Activated B cell treated with CpG ODN at 0.5 μM for 24 hours (primary cell): ENCODE measurements at regions not wholly inside any gene's neighbourhood (a gene's known extent, or its start where the extent isn't known, plus 50 kb on each side); places are given as distances from the start of the nearest gene placed in this dataset.
"Not testable (repeated sequence)": the region's sequence is repeated elsewhere in the genome, so short reads cannot be mapped to it uniquely, and the experiment has no call there.

Experiments
- ATAC-seq: fragments of 200-7000 bp; cut with Tn5 transposase; one replicate; pipeline ENCODE4 v1.10.0; 2021; ENCODE audit warnings: low read depth, mild to moderate bottlenecking, moderate library complexity
- CTCF ChIA-PET: fragments of 350-600 bp; sonication (Branson Sonifier 250); formaldehyde crosslinking; loops from one replicate; lab custom pipeline; 2021; ENCODE audit warnings: antibody characterized with exemption; lab: Charles Lee
- POLR2A ChIA-PET: fragments of 350-600 bp; sonication (Branson Sonifier 250); formaldehyde crosslinking; loops from one replicate; lab custom pipeline; 2021; ENCODE audit warnings: antibody characterized with exemption; lab: Charles Lee
- DNase-seq: peaks from one replicate; pipeline ENCODE4 v3.0.0; 2022
- H3K27ac Mint-ChIP-seq: one replicate; pipeline ENCODE4 v1.8.0; 2020; ENCODE audit warnings: mixed read lengths
- H3K27me3 Mint-ChIP-seq: one replicate; pipeline ENCODE4 v1.8.0; 2021; ENCODE audit warnings: mixed read lengths
- H3K36me3 Mint-ChIP-seq: one replicate; pipeline ENCODE4 v1.8.0; 2021; ENCODE audit warnings: low read depth, mixed read lengths
- H3K4me1 Mint-ChIP-seq: one replicate; pipeline ENCODE4 v1.8.0; 2021; ENCODE audit warnings: mixed read lengths
- H3K4me3 Mint-ChIP-seq: one replicate; pipeline ENCODE4 v1.8.0; 2020; ENCODE audit warnings: mild to moderate bottlenecking, mixed read lengths
- H3K9me3 Mint-ChIP-seq: one replicate; pipeline ENCODE4 v1.8.0; 2020; ENCODE audit warnings: mixed read lengths
- CTCF ChIP-seq: fragments of 200-600 bp; IDR thresholded peaks from one replicate; pipeline ENCODE4 v1.8.0; 2022; ENCODE audit warnings: antibody characterized with exemption, mild to moderate bottlenecking
- intact Hi-C: fragments of 100-400 bp; cut with micrococcal nuclease; formaldehyde crosslinking; loops from one replicate; pipeline ENCODE4 v1.15.1; 2024

- H3K36me3 Mint-ChIP-seq = no peaks in the 10 kb centered on the region
- ATAC-seq (no peak), DNase-seq (no peak)
- H3K27ac Mint-ChIP-seq = no peak overlapping the region
- intact Hi-C loops = no loop called here
- H3K4me1 Mint-ChIP-seq = no peaks in the 10 kb centered on the region
- H3K27me3 Mint-ChIP-seq = peaks cover 5% of the 10 kb centered on the region
- H3K4me3 Mint-ChIP-seq = no peak overlapping the region
- ChIA-PET CTCF (no interaction called here), POLR2A (no interaction called here)
- TF ChIP-seq CTCF = no peak
- H3K9me3 Mint-ChIP-seq = no peaks in the 10 kb centered on the region
These were observed 260.5 kb downstream of the MATN1 start for GRCh38 chr1:30462826-30463425.

- DNase-seq (no peak), ATAC-seq (no peak)
- intact Hi-C loops = no loop called here
- H3K27ac Mint-ChIP-seq = no peak overlapping the region
- H3K4me1 Mint-ChIP-seq = no peaks in the 10 kb centered on the region
- POLR2A ChIA-PET = no interaction called here
- H3K27me3 Mint-ChIP-seq = peaks cover 5% of the 10 kb centered on the region
- no peaks in the 10 kb centered on the region for H3K36me3 Mint-ChIP-seq
- CTCF ChIA-PET = no interaction called here
- no peak for TF ChIP-seq CTCF
- H3K4me3 Mint-ChIP-seq = no peak overlapping the region
- H3K9me3 Mint-ChIP-seq = no peaks in the 10 kb centered on the region
These were observed 261.2 kb downstream of the MATN1 start for GRCh38 chr1:30462166-30462565.

GRCh38 chr1:30461640-30462039 lies 261.7 kb downstream of the MATN1 start:
- no peak overlapping the region for H3K4me3 Mint-ChIP-seq
- no peaks in the 10 kb centered on the region for H3K9me3 Mint-ChIP-seq
- ChIA-PET CTCF (no interaction called here), POLR2A (no interaction called here)
- intact Hi-C loops = no loop called here
- ATAC-seq (no peak), DNase-seq (no peak)
- H3K27ac Mint-ChIP-seq = no peak overlapping the region
- H3K27me3 Mint-ChIP-seq = peaks cover 5% of the 10 kb centered on the region
- no peaks in the 10 kb centered on the region for H3K36me3 Mint-ChIP-seq
- TF ChIP-seq CTCF = no peak
- no peaks in the 10 kb centered on the region for H3K4me1 Mint-ChIP-seq

GRCh38 chr1:30460661-30461060 lies 262.7 kb downstream of the MATN1 start:
- Mint-ChIP-seq H3K4me1 (no peaks in the 10 kb centered on the region), H3K4me3 (no peak overlapping the region)
- POLR2A ChIA-PET = no interaction called here

GRCh38 chr1:30458730-30459485 lies 264.5 kb downstream of the MATN1 start:
- intact Hi-C loops, H3K27me3 Mint-ChIP-seq, H3K4me1 Mint-ChIP-seq, H3K36me3 Mint-ChIP-seq, CTCF ChIA-PET, ATAC-seq, H3K27ac Mint-ChIP-seq, POLR2A ChIA-PET, H3K4me3 Mint-ChIP-seq, DNase-seq, H3K9me3 Mint-ChIP-seq: not testable (repeated sequence)

More at GRCh38 chr1:30460661-30461060, 262.7 kb downstream of the MATN1 start:
- H3K36me3 Mint-ChIP-seq = no peaks in the 10 kb centered on the region
- no peak for ATAC-seq
- H3K27me3 Mint-ChIP-seq = peaks cover 4% of the 10 kb centered on the region
- no peak overlapping the region for H3K27ac Mint-ChIP-seq
- no peak for DNase-seq
- CTCF ChIA-PET = no interaction called here
- H3K9me3 Mint-ChIP-seq = no peaks in the 10 kb centered on the region
- no peak for TF ChIP-seq CTCF
- intact Hi-C loops = no loop called here
